ENCODE measurements at regions not wholly inside any gene's neighbourhood (a gene's known extent, or its start where the extent isn't known, plus 50 kb on each side); places are given as distances from the start of the nearest gene placed in this dataset.

GRCh38 chr17:33369149-33369548, 76.1 kb upstream of the ASIC2 start:
- Histone ChIP-seq H3K36me3 (replicated peaks; ENCODE audit: low read depth, low read length) (no peaks in the 10 kb centered on the region), H3K9me3 (ENCODE audit: insufficient read depth, low read length) (no peaks in the 10 kb centered on the region), H3K4me3 (ENCODE audit: low read length) (no peak overlapping the region), H3K27ac (ENCODE audit: low read length) (no peak overlapping the region), H4K20me1 (ENCODE audit: insufficient read depth, low read length) (no peaks in the 10 kb centered on the region), H2AFZ (ENCODE audit: low read depth, low read length) (no peak overlapping the region), H3K4me1 (ENCODE audit: low read length) (no peaks in the 10 kb centered on the region), H3K9ac (ENCODE audit: low read length) (no peak overlapping the region), H3K27me3 (ENCODE audit: low read depth, low read length) (peaks cover 10% of the 10 kb centered on the region; the same call in 1 of the 2 replicates), H3K79me2 (ENCODE audit: low read length) (no peaks in the 10 kb centered on the region), H3K4me2 (ENCODE audit: low read length) (no peak overlapping the region)
- TF ChIP-seq CTCF (IDR thresholded peaks at IDR 0.05; ENCODE audit: low read depth, low read length) (no peak), EZH2phosphoT487 (IDR thresholded peaks at IDR 0.05; ENCODE audit: low read depth) (no peak)

- Histone ChIP-seq H4K20me1 (ENCODE audit: insufficient read depth, low read length) (no peaks in the 10 kb centered on the region), H3K4me2 (ENCODE audit: low read length) (no peak overlapping the region), H3K4me3 (ENCODE audit: low read length) (no peak overlapping the region), H3K9me3 (ENCODE audit: insufficient read depth, low read length) (no peaks in the 10 kb centered on the region), H3K79me2 (ENCODE audit: low read length) (no peaks in the 10 kb centered on the region), H3K9ac (ENCODE audit: low read length) (no peak overlapping the region), H3K27me3 (ENCODE audit: low read depth, low read length) (peaks cover 10% of the 10 kb centered on the region; the same call in 1 of the 2 replicates), H2AFZ (ENCODE audit: low read depth, low read length) (no peak overlapping the region), H3K36me3 (replicated peaks; ENCODE audit: low read depth, low read length) (no peaks in the 10 kb centered on the region), H3K4me1 (ENCODE audit: low read length) (no peaks in the 10 kb centered on the region), H3K27ac (ENCODE audit: low read length) (no peak overlapping the region)
- TF ChIP-seq CTCF (IDR thresholded peaks at IDR 0.05; ENCODE audit: low read depth, low read length) (no peak), EZH2phosphoT487 (IDR thresholded peaks at IDR 0.05; ENCODE audit: low read depth) (no peak)
Observed at GRCh38 chr17:33369876-33370275, 76.8 kb upstream of the ASIC2 start.

GRCh38 chr17:33370401-33370800, 77.3 kb upstream of the ASIC2 start:
- Histone ChIP-seq H2AFZ (ENCODE audit: low read depth, low read length) (no peak overlapping the region), H3K4me2 (ENCODE audit: low read length) (no peak overlapping the region)
- no peak for TF ChIP-seq EZH2phosphoT487 (IDR thresholded peaks at IDR 0.05; ENCODE audit: low read depth)

GRCh38 chr17:33371377-33371776, 78.3 kb upstream of the ASIC2 start:
- no peak overlapping the region for H3K9ac ChIP-seq (ENCODE audit: low read length)
- no peaks in the 10 kb centered on the region for H3K9me3 ChIP-seq (ENCODE audit: insufficient read depth, low read length)
- peaks cover 10% of the 10 kb centered on the region; the same call in 1 of the 2 replicates for H3K27me3 ChIP-seq (ENCODE audit: low read depth, low read length)
- H3K27ac ChIP-seq (ENCODE audit: low read length): no peak overlapping the region
- TF ChIP-seq EZH2phosphoT487 (IDR thresholded peaks at IDR 0.05; ENCODE audit: low read depth): no peak
- no peak for TF ChIP-seq CTCF (IDR thresholded peaks at IDR 0.05; ENCODE audit: low read depth, low read length)
- no peak overlapping the region for H2AFZ ChIP-seq (ENCODE audit: low read depth, low read length)
- no peak overlapping the region for H3K4me2 ChIP-seq (ENCODE audit: low read length)
- H3K4me3 ChIP-seq (ENCODE audit: low read length): no peak overlapping the region
- H3K79me2 ChIP-seq (ENCODE audit: low read length): no peaks in the 10 kb centered on the region
- H3K4me1 ChIP-seq (ENCODE audit: low read length): no peaks in the 10 kb centered on the region
- no peaks in the 10 kb centered on the region for H4K20me1 ChIP-seq (ENCODE audit: insufficient read depth, low read length)
- no peaks in the 10 kb centered on the region for H3K36me3 ChIP-seq (replicated peaks; ENCODE audit: low read depth, low read length)

More at GRCh38 chr17:33370401-33370800, 77.3 kb upstream of the ASIC2 start:
- no peak overlapping the region for H3K27ac ChIP-seq (ENCODE audit: low read length)
- H3K9me3 ChIP-seq (ENCODE audit: insufficient read depth, low read length): no peaks in the 10 kb centered on the region
- H3K9ac ChIP-seq (ENCODE audit: low read length): no peak overlapping the region
- no peaks in the 10 kb centered on the region for H4K20me1 ChIP-seq (ENCODE audit: insufficient read depth, low read length)
- H3K27me3 ChIP-seq (ENCODE audit: low read depth, low read length): peaks cover 10% of the 10 kb centered on the region; the same call in 1 of the 2 replicates
- H3K4me1 ChIP-seq (ENCODE audit: low read length): no peaks in the 10 kb centered on the region
- H3K36me3 ChIP-seq (replicated peaks; ENCODE audit: low read depth, low read length): no peaks in the 10 kb centered on the region
- no peak overlapping the region for H3K4me3 ChIP-seq (ENCODE audit: low read length)
- no peaks in the 10 kb centered on the region for H3K79me2 ChIP-seq (ENCODE audit: low read length)

All from OCI-LY3 (cell line).